ENCODE measurements at regions not wholly inside any gene's neighbourhood (a gene's known extent, or its start where the extent isn't known, plus 50 kb on each side); places are given as distances from the start of the nearest gene placed in this dataset.

DNA sequence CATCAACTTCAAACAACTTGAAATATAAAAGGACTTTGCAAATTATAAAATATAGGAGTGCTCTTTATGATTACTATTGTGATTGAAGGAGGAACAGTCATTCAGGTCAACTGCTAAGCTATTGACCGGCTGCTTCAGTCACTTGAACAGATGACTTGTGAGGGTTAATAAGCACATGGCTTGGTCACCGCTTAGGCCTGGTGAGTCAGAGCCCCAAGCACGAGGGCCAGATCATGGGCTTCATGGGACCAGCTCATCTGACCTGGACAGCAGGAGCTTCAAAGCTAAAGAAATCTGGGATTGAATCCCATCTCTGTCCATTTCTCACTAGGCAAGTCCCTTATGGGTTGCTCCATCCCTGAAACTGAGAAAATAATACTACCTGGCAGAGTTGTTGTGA is 60.4 kb upstream of the ADO start:
- Histone ChIP-seq H3K4me3 (ENCODE audit: low read depth in 1 of 3, low read length in 3 of 3) (no peak overlapping the region), H3K27ac (ENCODE audit: low read depth in 1 of 3, low read length in 2 of 3) (no peak overlapping the region), H3K4me1 (ENCODE audit: control insufficient read depth in 3 of 3, insufficient read depth in 2 of 3, low read depth in 1 of 3, low read length in 2 of 3) (no peaks in the 10 kb centered on the region), H3K36me3 (ENCODE audit: control insufficient read depth in 3 of 3, insufficient read depth in 2 of 3, low read depth in 1 of 3, low read length in 3 of 3) (no peaks in the 10 kb centered on the region), H3K9me3 (ENCODE audit: control insufficient read depth in 2 of 2, insufficient read depth in 1 of 2, low read depth in 1 of 2, low read length in 1 of 2) (no peaks in the 10 kb centered on the region), H3K27me3 (ENCODE audit: control insufficient read depth in 3 of 3, insufficient read depth in 3 of 3, low read length in 3 of 3) (no peaks in the 10 kb centered on the region)
- no peak for DNase-seq
- 68 to 76% (median 74%) methylated on average over 3 of the region's 3 CpGs for WGBS, 3 donors
- FAIRE-seq, result no peak

DNA sequence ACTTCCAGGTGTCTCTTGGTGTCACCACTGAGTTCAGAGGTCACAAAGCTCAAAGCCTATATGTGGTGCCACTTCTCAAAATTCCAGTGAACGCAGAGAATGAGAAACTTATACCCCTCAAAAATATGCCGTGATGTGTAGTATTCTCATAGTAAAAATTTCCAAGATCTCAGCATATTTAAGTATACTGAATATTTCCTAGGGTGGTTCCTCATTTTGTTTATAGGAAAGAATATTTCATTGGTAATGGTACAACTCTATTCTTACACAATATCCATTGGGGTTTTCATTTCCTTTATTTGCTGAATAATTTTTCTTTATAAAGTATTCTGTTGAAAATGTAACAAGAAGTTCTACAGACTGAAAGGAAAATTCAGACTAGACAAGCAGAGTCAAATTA is 58.9 kb upstream of the ADO start:
- 87 to 89% (median 89%) methylated on average over 2 of the region's 2 CpGs for whole genome bisulfite sequencing, 3 donors
- no peak for FAIRE-seq
- H3K27me3 ChIP-seq (ENCODE audit: control insufficient read depth in 3 of 3, insufficient read depth in 3 of 3, low read length in 3 of 3), result peaks cover 0 to 3% (median 0%) of the 10 kb centered on the region in 3 donors

DNA sequence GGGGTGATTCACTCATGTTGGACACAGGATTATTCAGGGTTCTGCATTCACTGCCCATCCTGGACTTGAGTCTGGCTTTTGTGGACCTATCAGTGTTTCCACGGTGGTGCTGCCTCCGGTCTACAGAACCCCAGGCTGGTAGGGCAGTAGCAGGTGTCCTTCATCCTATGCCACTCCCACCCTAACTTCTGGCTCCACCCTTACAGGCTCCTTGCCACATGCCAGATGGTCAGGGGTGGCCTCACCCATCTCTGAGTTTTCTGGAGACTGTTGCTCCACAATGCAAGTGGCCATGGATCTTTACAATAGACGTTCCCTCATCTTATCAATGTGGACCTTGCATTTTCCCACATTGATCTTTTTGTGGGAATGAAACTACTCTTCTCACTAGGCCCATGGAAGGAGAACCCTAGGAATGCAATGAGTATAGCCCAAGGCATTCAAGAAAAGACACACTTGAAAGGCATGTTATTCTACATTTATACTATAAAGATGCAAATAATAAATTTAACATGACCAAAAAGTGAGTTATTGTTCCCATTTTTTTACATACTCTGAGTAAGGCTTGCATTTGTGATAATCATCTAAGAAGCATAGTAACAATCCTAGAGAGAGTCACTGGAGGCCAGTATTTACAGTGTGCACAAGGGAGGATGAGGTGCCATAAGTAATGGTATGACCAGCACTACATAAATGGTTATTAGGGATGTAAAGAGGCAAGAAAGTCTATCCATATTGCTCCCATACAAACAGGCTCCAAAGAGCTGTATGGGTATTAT is 57.4 kb upstream of the ADO start:
- Histone ChIP-seq H3K36me3 (ENCODE audit: control insufficient read depth in 3 of 3, insufficient read depth in 2 of 3, low read depth in 1 of 3, low read length in 3 of 3) (no peaks in the 10 kb centered on the region), H3K27me3 (ENCODE audit: control insufficient read depth in 3 of 3, insufficient read depth in 3 of 3, low read length in 3 of 3) (peaks cover 0 to 3% (median 0%) of the 10 kb centered on the region in 3 donors), H3K4me3 (ENCODE audit: low read depth in 1 of 3, low read length in 3 of 3) (no peak overlapping the region), H3K4me1 (ENCODE audit: control insufficient read depth in 3 of 3, insufficient read depth in 2 of 3, low read depth in 1 of 3, low read length in 2 of 3) (no peaks in the 10 kb centered on the region), H3K27ac (ENCODE audit: low read depth in 1 of 3, low read length in 2 of 3) (no peak overlapping the region), H3K9me3 (ENCODE audit: control insufficient read depth in 2 of 2, insufficient read depth in 1 of 2, low read depth in 1 of 2, low read length in 1 of 2) (no peaks in the 10 kb centered on the region)
- FAIRE-seq (no peak), DNase-seq (no peak)
- 69 to 85% (median 79%) methylated on average over 3 of the region's 3 CpGs for WGBS, 3 donors

More for the DNA sequence above, 58.9 kb upstream of the ADO start:
- Histone ChIP-seq H3K4me3 (ENCODE audit: low read depth in 1 of 3, low read length in 3 of 3) (no peak overlapping the region), H3K4me1 (ENCODE audit: control insufficient read depth in 3 of 3, insufficient read depth in 2 of 3, low read depth in 1 of 3, low read length in 2 of 3) (no peaks in the 10 kb centered on the region), H3K27ac (ENCODE audit: low read depth in 1 of 3, low read length in 2 of 3) (no peak overlapping the region), H3K36me3 (ENCODE audit: control insufficient read depth in 3 of 3, insufficient read depth in 2 of 3, low read depth in 1 of 3, low read length in 3 of 3) (no peaks in the 10 kb centered on the region), H3K9me3 (ENCODE audit: control insufficient read depth in 2 of 2, insufficient read depth in 1 of 2, low read depth in 1 of 2, low read length in 1 of 2) (no peaks in the 10 kb centered on the region)
- DNase-seq, result no peak

DNA sequence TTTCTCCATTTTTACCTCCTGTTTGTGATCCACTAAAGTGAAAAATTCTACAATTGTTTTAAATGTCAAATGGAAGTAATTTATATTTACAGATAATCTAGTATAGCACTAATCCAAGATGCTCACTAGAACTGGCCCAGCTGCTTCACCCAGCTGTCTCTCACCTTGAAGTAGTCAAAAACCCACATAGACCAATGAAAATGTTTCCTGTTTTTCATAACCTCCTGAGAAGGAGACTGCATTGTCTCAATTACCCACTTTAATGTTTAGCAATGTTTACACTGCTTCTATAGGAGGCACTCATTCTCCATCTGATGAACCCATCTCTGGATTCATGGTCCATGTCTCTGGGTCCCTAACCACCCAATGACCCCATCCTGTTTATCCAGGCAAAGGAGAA is 56.1 kb upstream of the ADO start:
- DNase-seq (no peak), FAIRE-seq (no peak)
- H3K36me3 ChIP-seq (ENCODE audit: control insufficient read depth in 3 of 3, insufficient read depth in 2 of 3, low read depth in 1 of 3, low read length in 3 of 3), result no peaks in the 10 kb centered on the region
- peaks cover 0 to 3% (median 0%) of the 10 kb centered on the region in 3 donors for H3K27me3 ChIP-seq (ENCODE audit: control insufficient read depth in 3 of 3, insufficient read depth in 3 of 3, low read length in 3 of 3)
- no peaks in the 10 kb centered on the region for H3K9me3 ChIP-seq (ENCODE audit: control insufficient read depth in 2 of 2, insufficient read depth in 1 of 2, low read depth in 1 of 2, low read length in 1 of 2)
- H3K4me1 ChIP-seq (ENCODE audit: control insufficient read depth in 3 of 3, insufficient read depth in 2 of 3, low read depth in 1 of 3, low read length in 2 of 3), result no peaks in the 10 kb centered on the region
- H3K4me3 ChIP-seq (ENCODE audit: low read depth in 1 of 3, low read length in 3 of 3), result no peak overlapping the region
- H3K27ac ChIP-seq (ENCODE audit: low read depth in 1 of 3, low read length in 2 of 3), result no peak overlapping the region

DNA sequence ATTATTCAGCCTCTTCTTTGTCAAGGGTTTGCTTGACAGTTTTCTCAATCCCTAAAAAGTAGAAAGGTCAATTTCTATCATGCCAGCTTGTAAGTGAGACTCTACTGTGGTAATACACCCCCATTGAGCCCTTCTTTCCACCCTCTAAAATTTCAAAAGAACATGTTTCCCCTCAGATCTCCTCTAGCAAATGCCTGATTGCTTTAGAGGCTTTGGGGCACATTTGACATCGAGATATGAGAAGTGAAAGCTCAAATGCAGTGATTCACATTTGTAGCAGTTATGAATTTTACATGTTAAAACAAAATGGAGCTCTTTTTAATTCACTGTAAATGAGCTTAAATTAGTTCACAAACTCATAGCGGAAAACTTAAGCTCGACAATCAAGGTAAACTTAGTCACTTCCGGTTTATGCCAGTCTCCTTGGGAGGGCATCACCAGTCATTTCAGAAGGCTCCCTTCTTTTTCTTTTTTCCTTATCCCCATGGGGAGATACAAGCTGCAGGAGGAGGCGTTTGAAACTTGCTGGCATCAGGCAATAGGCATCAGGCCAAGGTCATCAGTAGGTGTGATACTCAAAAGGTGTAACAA is 55.3 kb upstream of the ADO start:
- Histone ChIP-seq H3K4me3 (ENCODE audit: low read depth in 1 of 3, low read length in 3 of 3) (no peak overlapping the region), H3K4me1 (ENCODE audit: control insufficient read depth in 3 of 3, insufficient read depth in 2 of 3, low read depth in 1 of 3, low read length in 2 of 3) (no peaks in the 10 kb centered on the region), H3K27me3 (ENCODE audit: control insufficient read depth in 3 of 3, insufficient read depth in 3 of 3, low read length in 3 of 3) (peaks cover 0 to 3% (median 0%) of the 10 kb centered on the region in 3 donors), H3K36me3 (ENCODE audit: control insufficient read depth in 3 of 3, insufficient read depth in 2 of 3, low read depth in 1 of 3, low read length in 3 of 3) (no peaks in the 10 kb centered on the region), H3K9me3 (ENCODE audit: control insufficient read depth in 2 of 2, insufficient read depth in 1 of 2, low read depth in 1 of 2, low read length in 1 of 2) (no peaks in the 10 kb centered on the region), H3K27ac (ENCODE audit: low read depth in 1 of 3, low read length in 2 of 3) (no peak overlapping the region)
- no peak for FAIRE-seq
- DNase-seq, result no peak
- WGBS, 3 donors, result 57 to 75% (median 67%) methylated on average over 5 of the region's 5 CpGs

Data from small intestine (tissue), 7 donors.